ENCODE measurements at regions not wholly inside any gene's neighbourhood (a gene's known extent, or its start where the extent isn't known, plus 50 kb on each side); places are given as distances from the start of the nearest gene placed in this dataset.
A peak's percentile ranks its signal among the peaks of the same experiment; 100 is the strongest.

DNA sequence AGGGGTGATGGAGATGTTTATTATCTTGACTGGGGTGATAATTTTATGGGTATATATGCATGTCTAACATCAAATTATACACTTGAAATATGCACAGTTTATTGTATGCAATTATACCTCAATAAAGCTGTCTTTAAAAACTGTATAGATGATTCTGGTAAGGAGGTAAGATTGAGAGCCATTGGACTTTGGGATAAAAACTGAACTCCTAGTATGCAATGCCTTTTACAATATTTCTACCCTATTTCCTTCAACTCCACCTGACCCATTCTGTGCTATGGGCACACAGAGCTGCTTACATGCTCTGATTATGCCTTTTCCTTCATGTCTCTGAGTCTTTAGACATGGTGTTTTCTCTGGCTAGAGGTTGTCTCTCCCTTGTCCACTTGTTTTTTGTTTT lies 63.9 kb upstream of the UGP2 start:
- no peak overlapping the region for H3K27ac ChIP-seq
- no peaks in the 10 kb centered on the region for H3K27me3 ChIP-seq
- H3K4me3 ChIP-seq, result no peak overlapping the region
- ATAC-seq (no peak), DNase-seq (no peak)
- intact Hi-C loops (cut with DNase I), result no loop called here
- TF ChIP-seq POLR2A (IDR thresholded peaks at IDR 0.05), result no peak
- TF ChIP-seq, protein P1, sequence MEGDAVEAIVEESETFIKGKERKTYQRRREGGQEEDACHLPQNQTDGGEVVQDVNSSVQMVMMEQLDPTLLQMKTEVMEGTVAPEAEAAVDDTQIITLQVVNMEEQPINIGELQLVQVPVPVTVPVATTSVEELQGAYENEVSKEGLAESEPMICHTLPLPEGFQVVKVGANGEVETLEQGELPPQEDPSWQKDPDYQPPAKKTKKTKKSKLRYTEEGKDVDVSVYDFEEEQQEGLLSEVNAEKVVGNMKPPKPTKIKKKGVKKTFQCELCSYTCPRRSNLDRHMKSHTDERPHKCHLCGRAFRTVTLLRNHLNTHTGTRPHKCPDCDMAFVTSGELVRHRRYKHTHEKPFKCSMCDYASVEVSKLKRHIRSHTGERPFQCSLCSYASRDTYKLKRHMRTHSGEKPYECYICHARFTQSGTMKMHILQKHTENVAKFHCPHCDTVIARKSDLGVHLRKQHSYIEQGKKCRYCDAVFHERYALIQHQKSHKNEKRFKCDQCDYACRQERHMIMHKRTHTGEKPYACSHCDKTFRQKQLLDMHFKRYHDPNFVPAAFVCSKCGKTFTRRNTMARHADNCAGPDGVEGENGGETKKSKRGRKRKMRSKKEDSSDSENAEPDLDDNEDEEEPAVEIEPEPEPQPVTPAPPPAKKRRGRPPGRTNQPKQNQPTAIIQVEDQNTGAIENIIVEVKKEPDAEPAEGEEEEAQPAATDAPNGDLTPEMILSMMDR (IDR thresholded peaks at IDR 0.05), result no peak
- peaks cover 0 to 9% (median 0%) of the 10 kb centered on the region in 12 donors for H3K4me1 ChIP-seq
- H3K36me3 ChIP-seq, result no peaks in the 10 kb centered on the region
- no peaks in the 10 kb centered on the region for H3K9me3 ChIP-seq

DNA sequence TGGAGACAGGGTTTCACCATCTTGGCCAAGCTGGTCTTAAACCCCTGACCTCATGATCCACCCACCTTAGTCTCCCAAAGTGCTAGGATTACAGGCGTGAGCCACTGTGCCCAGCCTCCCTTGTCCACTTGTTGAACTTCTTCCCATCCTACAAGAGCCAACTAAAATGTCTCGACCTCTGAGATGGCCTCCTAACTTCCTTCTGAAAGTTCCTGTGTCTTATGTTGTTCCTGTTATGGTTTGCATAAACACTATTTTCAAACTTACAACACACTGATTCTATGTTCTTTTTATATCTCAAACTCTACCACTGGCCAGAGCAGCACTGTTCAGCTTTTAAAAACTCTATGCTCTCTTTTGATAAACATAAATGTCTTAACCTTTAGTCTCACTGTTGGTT lies 63.3 kb upstream of the UGP2 start:
- no peak for TF ChIP-seq POLR2A (IDR thresholded peaks at IDR 0.05)
- TF ChIP-seq, protein P1 (IDR thresholded peaks at IDR 0.05), result no peak
- H3K9me3 ChIP-seq, result no peaks in the 10 kb centered on the region
- peaks cover 0 to 9% (median 0%) of the 10 kb centered on the region in 12 donors for H3K4me1 ChIP-seq
- DNase-seq (no peak), ATAC-seq (no peak)
- no peak overlapping the region for H3K4me3 ChIP-seq
- intact Hi-C loops (cut with DNase I), result no loop called here
- 72 to 84% (median 81%) methylated on average over 2 of the region's 2 CpGs for WGBS, 4 donors
- no peaks in the 10 kb centered on the region for H3K36me3 ChIP-seq
- H3K27ac ChIP-seq, result no peak overlapping the region
- H3K27me3 ChIP-seq, result no peaks in the 10 kb centered on the region

DNA sequence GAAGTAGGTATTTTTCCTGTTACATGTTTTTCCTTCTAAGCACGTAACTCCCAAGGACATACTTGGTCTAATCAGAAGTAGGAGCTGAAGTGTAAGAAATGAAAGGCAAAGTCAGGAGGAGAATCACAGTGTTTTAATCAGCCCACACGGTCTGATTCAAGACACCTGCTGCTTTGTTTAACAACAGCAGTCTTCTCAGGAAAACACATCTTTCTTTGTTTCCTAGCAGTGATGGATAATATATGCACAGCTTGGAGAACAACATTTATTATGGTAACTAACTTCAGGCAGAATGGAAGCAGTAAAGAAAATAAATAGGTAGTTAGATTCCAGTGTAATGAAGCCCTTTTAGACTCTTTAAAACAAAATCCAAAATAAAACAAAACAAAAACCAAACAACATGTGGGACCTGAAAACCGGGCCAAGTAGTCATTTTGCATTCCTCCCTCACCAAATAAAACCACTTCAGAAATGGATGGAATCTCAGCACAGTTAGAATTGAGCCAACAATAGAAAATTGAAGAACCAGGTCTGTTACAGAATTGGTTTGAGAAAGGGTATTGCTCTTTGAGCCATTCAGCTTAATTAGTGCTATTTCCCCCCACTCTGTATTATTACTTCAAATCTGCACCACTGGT lies 61.1 kb upstream of the UGP2 start:
- ATAC-seq, result no peak
- Histone ChIP-seq H3K36me3 (no peaks in the 10 kb centered on the region), H3K4me1 (peaks cover 0 to 9% (median 0%) of the 10 kb centered on the region in 12 donors), H3K9me3 (no peaks in the 10 kb centered on the region), H3K4me3 (no peak overlapping the region), H3K27me3 (no peaks in the 10 kb centered on the region), H3K27ac (no peak overlapping the region)
- no peak for DNase-seq
- intact Hi-C loops (cut with DNase I), result no loop called here
- no peak for TF ChIP-seq POLR2A (IDR thresholded peaks at IDR 0.05)
- TF ChIP-seq, protein P1 (IDR thresholded peaks at IDR 0.05), result peak in 1 of 12 donors; percentile 13
- 41 to 50% (median 46%) methylated on average over 3 of the region's 3 CpGs for WGBS, 4 donors

DNA sequence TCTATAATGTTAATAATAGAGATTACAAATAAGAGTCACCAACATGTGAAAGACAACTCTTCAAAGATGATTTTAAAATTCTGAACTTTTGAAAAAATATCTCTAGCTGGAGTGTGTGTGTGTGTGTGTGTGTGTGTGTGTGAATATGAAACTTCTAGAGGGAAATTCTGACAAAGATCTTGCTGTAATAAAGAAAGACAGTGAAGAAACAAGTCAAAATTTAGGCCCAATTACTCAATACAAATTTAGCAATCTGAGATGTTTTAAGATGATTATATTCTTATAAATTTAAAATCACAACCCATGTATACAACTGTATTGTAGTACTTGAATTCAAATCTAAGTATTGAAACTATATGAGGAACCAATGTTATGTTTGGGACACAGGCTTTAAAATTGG lies 57.2 kb upstream of the UGP2 start:
- peaks cover 0 to 14% (median 0%) of the 10 kb centered on the region in 12 donors for H3K4me1 ChIP-seq
- ATAC-seq (no peak), DNase-seq (no peak)
- no peaks in the 10 kb centered on the region for H3K27me3 ChIP-seq
- H3K36me3 ChIP-seq, result no peaks in the 10 kb centered on the region
- no peak for TF ChIP-seq POLR2A (IDR thresholded peaks at IDR 0.05)
- TF ChIP-seq, protein P1 (IDR thresholded peaks at IDR 0.05), result no peak
- intact Hi-C loops (cut with DNase I), result no loop called here
- no peak overlapping the region for H3K4me3 ChIP-seq
- no peak overlapping the region for H3K27ac ChIP-seq
- no peaks in the 10 kb centered on the region for H3K9me3 ChIP-seq
